ENCODE measurements at regions not wholly inside any gene's neighbourhood (a gene's known extent, or its start where the extent isn't known, plus 50 kb on each side); places are given as distances from the start of the nearest gene placed in this dataset.

GRCh38 chr13:111541345-111541744 lies 220.9 kb downstream of the TEX29 start:
- DNase-seq, result no peak

GRCh38 chr13:111541752-111542529 lies 221.5 kb downstream of the TEX29 start:
- DNase-seq, result no peak

GRCh38 chr13:111542530-111543341 lies 222.3 kb downstream of the TEX29 start:
- no peak for DNase-seq

- DNase-seq, result no peak
These were observed 226.7 kb downstream of the TEX29 start for GRCh38 chr13:111546921-111547675.

GRCh38 chr13:111547726-111548273 lies 227.4 kb downstream of the TEX29 start:
- DNase-seq, result no peak

- DNase-seq, result no peak
These were observed 227.9 kb downstream of the TEX29 start for GRCh38 chr13:111548301-111548700.

- DNase-seq, result no peak
These were observed 228.4 kb downstream of the TEX29 start for GRCh38 chr13:111548805-111549204.

- no peak for DNase-seq
These were observed 229.0 kb downstream of the TEX29 start for GRCh38 chr13:111549464-111549863.

- DNase-seq, result no peak
These were observed 229.6 kb downstream of the TEX29 start for GRCh38 chr13:111550062-111550461.

DNA sequence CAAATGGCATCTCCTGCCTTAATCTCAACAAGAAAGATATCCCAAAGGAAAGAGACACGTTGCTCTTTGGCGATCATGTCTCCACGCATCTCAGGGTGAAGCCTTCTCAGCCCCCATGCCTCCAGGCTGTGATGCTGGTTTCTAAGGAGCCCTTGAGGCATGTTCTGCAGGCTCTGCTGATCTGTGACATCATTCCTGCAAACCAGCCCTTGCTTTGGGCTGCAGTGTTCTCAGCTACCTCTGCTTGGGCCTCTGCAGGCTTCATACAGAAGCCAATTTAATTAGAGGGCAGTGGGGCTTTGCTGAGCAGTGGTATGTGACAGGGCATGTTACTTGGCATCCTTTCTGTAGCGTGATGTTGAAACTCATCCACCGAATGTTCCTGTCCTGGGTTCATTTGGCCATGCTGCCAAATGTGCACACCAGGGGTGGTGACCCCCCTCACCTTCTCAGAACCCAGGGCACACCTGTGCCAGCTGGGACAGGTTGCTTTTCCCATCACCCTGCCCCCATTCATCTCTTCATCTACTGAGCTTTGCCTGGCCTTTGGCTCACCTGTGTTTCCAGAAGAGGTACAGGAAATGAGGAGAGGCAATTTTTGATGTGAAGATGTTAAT lies 230.9 kb downstream of the TEX29 start:
- no peak for DNase-seq

DNA sequence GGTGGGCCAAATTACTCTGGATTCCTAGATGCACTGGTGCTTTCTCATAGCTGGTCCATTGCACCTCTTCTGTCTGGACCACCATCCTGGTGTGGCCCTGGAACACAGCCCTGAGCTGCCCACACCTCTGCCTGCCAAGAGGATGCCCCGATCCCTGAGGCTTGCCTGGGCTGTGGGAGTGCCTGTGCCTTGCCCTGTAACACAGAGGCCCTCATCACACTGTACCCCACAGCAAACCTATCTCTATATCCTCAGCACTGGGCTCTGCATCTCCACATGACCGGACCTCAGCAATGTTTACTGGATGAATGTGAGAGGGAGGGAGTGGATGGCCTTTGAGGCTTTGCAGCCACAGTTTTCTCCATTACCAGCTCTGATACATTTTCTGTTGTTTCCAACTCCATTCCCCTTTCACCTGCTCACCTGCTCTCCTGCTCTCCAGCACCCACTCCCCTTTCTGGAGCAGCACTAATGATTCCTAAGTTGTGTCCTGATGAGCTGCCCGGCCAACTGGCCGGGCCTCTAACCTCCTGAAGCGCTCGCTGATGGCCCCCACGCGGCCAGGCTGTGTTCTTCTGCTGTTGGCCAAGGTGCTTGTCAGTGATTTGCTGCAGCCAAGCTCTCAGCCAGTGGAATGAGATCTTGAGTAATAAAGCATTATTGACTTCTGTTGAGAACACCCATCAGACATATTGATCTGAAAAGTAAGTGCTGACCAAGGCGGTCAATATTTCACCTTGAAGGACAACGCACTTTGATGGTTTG lies 232.6 kb downstream of the TEX29 start:
- DNase-seq, result no peak

DNA sequence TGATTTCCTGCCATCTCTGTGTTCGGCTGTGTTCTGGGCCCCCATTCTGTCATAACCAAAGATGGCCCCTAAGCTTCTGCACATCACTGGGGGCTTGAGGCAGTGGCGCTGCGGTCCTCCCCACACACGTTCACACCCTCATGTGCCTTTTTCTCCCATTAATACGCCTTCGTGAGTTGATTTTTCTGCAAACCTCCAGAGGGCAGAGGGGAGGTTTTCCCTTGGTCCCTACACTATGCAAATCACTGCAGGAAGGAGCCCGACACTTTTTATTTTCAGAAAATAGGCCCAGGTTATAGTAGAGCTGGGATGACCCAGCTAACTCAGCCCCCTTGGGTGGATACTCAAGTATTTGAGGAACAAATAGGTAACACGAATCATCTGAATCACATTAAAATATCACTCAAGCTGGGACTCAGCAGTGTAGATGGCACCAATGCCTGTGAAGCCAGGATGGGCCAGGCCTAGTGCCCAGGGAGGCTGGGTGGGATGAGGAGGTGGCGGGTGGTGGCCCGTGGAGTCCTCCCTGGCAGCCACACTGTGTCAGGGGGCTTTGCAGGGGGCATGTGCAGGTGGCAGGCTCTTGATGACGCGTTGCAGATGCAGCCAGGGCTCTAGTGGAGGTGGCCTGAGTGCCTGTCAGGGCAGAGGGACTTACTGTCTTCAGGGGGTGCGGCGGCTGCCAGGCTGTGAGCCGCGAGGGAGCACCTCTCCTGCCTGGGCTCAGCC lies 234.3 kb downstream of the TEX29 start:
- DNase-seq, result no peak

- no peak for DNase-seq
These were observed 234.9 kb downstream of the TEX29 start for GRCh38 chr13:111555268-111555808.

GRCh38 chr13:111555903-111556302 lies 235.5 kb downstream of the TEX29 start:
- DNase-seq, result no peak

DNA sequence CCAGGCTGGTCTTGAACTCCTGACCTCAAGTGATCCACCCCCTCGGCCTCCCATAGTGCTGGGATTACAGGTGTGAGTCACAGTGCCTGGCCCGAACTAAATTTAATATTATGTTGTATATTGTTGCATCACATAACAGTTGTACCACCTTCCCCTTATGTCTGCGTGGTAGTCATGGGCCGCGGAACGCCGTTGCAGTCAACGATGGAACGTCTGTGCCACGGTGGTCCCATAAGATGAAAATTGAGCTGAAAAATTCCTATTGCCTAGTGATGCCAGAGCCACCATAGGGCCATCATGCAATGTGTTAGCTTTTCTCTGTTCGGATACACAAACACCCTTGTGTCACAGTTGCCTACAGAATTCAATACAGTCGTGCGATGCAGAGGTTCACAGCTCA lies 236.1 kb downstream of the TEX29 start:
- no peak for DNase-seq

GRCh38 chr13:111557921-111558699 lies 237.7 kb downstream of the TEX29 start:
- no peak for DNase-seq

DNA sequence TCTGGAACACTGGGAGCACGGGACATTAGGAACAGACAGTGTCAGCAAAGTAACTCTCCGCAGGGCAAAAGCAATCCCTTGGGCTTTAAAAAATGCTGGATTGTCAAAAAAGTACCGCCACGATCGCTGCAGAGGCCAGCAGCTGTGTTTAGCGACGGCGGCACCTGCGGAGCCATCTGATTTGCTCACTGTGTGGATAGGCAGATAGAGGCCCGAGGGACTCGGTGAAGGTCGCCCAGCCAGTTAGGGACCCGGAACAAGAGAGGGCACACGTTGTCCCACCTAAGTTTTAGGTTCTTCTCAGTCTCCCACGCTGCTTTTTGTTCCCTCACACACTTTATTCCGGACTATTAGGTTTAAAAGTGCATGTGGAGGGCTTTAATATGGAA lies 238.3 kb downstream of the TEX29 start:
- no peak for DNase-seq

DNA sequence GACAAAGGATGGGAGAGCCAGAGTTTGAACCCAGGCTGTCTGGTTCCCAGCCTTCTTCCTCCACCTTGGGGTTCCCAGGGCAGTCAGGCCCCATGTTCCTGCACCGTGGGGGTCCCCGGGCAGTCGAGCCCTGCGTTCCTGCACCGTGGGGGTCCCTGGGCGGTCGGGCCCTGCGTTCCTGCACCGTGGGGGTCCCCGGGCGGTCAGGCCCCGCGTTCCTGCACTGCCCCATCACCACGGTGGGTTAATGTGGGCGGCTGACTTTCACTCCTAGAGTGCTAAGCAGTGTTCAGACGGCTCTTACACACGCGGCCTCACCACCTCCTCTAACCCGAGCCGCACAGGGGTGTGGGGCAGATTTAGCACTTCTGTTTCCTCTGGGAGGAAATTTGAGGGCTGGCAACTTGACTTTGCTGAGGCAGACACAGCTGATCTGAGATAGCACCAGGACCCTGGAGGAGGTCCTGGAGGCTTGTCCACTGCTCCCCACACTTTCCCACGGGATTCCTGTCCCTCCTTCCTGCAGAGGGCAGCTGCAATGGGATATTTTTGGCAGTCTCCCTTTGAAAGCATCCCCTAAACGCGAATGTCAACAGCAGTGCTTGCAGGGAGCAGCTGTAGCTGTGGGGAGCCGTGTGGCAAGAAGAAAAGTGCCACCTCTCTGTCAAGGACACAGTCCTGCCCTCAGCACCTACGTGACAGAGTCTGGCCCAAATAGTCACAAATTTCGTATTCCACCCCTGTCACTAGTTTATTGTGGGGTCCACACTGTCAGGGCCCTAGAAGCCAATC lies 239.4 kb downstream of the TEX29 start:
- no peak for DNase-seq

- DNase-seq, result no peak
These were observed 240.8 kb downstream of the TEX29 start for GRCh38 chr13:111561091-111561781.

Measured in CD4-positive, alpha-beta T cell treated with Interleukin-21 for 1 hour (primary cell).